Kidney (tissue), 13 donors: ENCODE measurements at regions not wholly inside any gene's neighbourhood (a gene's known extent, or its start where the extent isn't known, plus 50 kb on each side); places are given as distances from the start of the nearest gene placed in this dataset.

Source experiments
- DNase-seq, 5 donors: peaks; one replicate each; pipeline ENCODE4 v3.0.0-alpha.2; 2013 to 2020
- FAIRE-seq: peaks from 2 replicates; lab custom pipeline; 2012; peaks lifted over from hg19 to GRCh38; lab: Jason Lieb, UNC
- H3K27ac ChIP-seq, 2 donors: one replicate each; pipeline ENCODE4 v1.7.0; 2013; ENCODE audit warnings: low read depth in 2 of 2, low read length in 2 of 2, inconsistent platforms in 1 of 2
- H3K27me3 ChIP-seq: one replicate; pipeline ENCODE4 v1.7.1; 2013; ENCODE audit warnings: low read length, inconsistent platforms; ENCODE audit not compliant: control insufficient read depth, insufficient read depth
- H3K36me3 ChIP-seq, 3 donors: one replicate each; pipeline versions ENCODE4 v1.7.0 to v1.7.1; 2013; ENCODE audit warnings: low read length in 3 of 3, control low read depth in 1 of 3, inconsistent platforms in 1 of 3; ENCODE audit not compliant: insufficient read depth in 3 of 3, control insufficient read depth in 2 of 3
- H3K4me1 ChIP-seq, 3 donors: one replicate each; pipeline versions ENCODE4 v1.7.0 to v1.7.1; 2013; ENCODE audit warnings: low read length in 3 of 3, inconsistent platforms in 1 of 3, low read depth in 1 of 3; ENCODE audit not compliant: control insufficient read depth in 2 of 3, insufficient read depth in 2 of 3
- H3K4me3 ChIP-seq, 3 donors: one replicate each; pipeline versions ENCODE4 v1.7.0 to v1.8.1; 2013; ENCODE audit warnings: low read length in 3 of 3, control low read depth in 1 of 3, inconsistent platforms in 1 of 3
- H3K9ac ChIP-seq, 3 donors: one replicate each; pipeline versions ENCODE4 v1.7.0 to v1.7.1; 2013; ENCODE audit warnings: low read length in 3 of 3, control low read depth in 1 of 3, inconsistent platforms in 1 of 3
- H3K9me3 ChIP-seq, 3 donors: one replicate each; pipeline versions ENCODE4 v1.7.0 to v1.7.1; 2013; ENCODE audit warnings: low read length in 3 of 3, control low read depth in 1 of 3, inconsistent platforms in 1 of 3; ENCODE audit not compliant: control insufficient read depth in 2 of 3, insufficient read depth in 1 of 3
- CTCF ChIP-seq: IDR thresholded peaks from 3 replicates; pipeline ENCODE4 v1.5.1; 2012; ENCODE audit warnings: mild to moderate bottlenecking, moderate library complexity, borderline replicate concordance; ENCODE audit not compliant: insufficient read depth; ENCODE audit errors: extremely low read depth
- intact Hi-C: fragments of 100-400 bp; cut with DNase I; formaldehyde crosslinking; loops from one replicate; pipeline ENCODE4 v1.11.1; 2022
- donor health status: control.
- donor health status: control.
- donor health status: control.
- donor health status: control.
- donor health status: control.
- donor health status: DM: yes; HTN: yes; CAD: no.
- donor health status: Normal renal cell carcinoma (clear cell type).

GRCh38 chr15:31964586-31965307 lies 65.6 kb upstream of the CHRNA7 start:
- intact Hi-C loops, result no loop called here
- Histone ChIP-seq H3K27me3 (no peaks in the 10 kb centered on the region), H3K36me3 (no peaks in the 10 kb centered on the region), H3K9ac (no peak overlapping the region), H3K4me1 (no peaks in the 10 kb centered on the region), H3K27ac (no peak overlapping the region), H3K9me3 (no peaks in the 10 kb centered on the region), H3K4me3 (no peak overlapping the region)
- DNase-seq (no peak), FAIRE-seq (no peak)
- no peak for TF ChIP-seq CTCF

- FAIRE-seq (no peak), DNase-seq (no peak)
- no peaks in the 10 kb centered on the region for H3K9me3 ChIP-seq
- peaks cover 0 to 1% (median 0%) of the 10 kb centered on the region in 3 donors for H3K4me1 ChIP-seq
- no peak for TF ChIP-seq CTCF
- H3K4me3 ChIP-seq, result no peak overlapping the region
- intact Hi-C loops, result no loop called here
- no peak overlapping the region for H3K27ac ChIP-seq
- no peak overlapping the region for H3K9ac ChIP-seq
- no peaks in the 10 kb centered on the region for H3K36me3 ChIP-seq
- H3K27me3 ChIP-seq, result no peaks in the 10 kb centered on the region
Observed at GRCh38 chr15:31970007-31970406, 60.3 kb upstream of the CHRNA7 start.

GRCh38 chr15:31973197-31973596 lies 57.1 kb upstream of the CHRNA7 start:
- no peak for TF ChIP-seq CTCF
- H3K9ac ChIP-seq, result no peak overlapping the region
- no peak for FAIRE-seq

More at GRCh38 chr15:31973197-31973596, 57.1 kb upstream of the CHRNA7 start:
- Histone ChIP-seq H3K36me3 (no peaks in the 10 kb centered on the region), H3K9me3 (no peaks in the 10 kb centered on the region), H3K4me3 (no peak overlapping the region), H3K4me1 (peaks cover 0 to 5% (median 3%) of the 10 kb centered on the region in 3 donors), H3K27me3 (no peaks in the 10 kb centered on the region), H3K27ac (no peak overlapping the region)
- DNase-seq, result no peak
- intact Hi-C loops, result no loop called here
